Mesothelial cell of epicardium (in vitro differentiated cells): ENCODE measurements at regions not wholly inside any gene's neighbourhood (a gene's known extent, or its start where the extent isn't known, plus 50 kb on each side); places are given as distances from the start of the nearest gene placed in this dataset.

Source experiments
- DNase-seq, 2 experiments: peaks; one replicate each; pipeline ENCODE4 v3.0.0; 2021; ENCODE audit warnings: low spot score in 2 of 2; ENCODE audit not compliant: unreplicated experiment in 2 of 2
- H3K27ac Mint-ChIP-seq: 2 replicates; pipeline ENCODE4 v1.8.0; 2021; ENCODE audit warnings: mixed read lengths
- H3K27me3 Mint-ChIP-seq: 2 replicates; pipeline ENCODE4 v1.8.0; 2021; ENCODE audit warnings: low read depth, mixed read lengths
- H3K36me3 Mint-ChIP-seq: 2 replicates; pipeline ENCODE4 v1.8.0; 2021; ENCODE audit warnings: mixed read lengths
- H3K4me1 Mint-ChIP-seq: 2 replicates; pipeline ENCODE4 v1.8.0; 2021; ENCODE audit warnings: mixed read lengths
- H3K4me3 Mint-ChIP-seq: 2 replicates; pipeline ENCODE4 v1.8.0; 2021; ENCODE audit warnings: mild to moderate bottlenecking, moderate library complexity, mixed read lengths
- H3K9me3 Mint-ChIP-seq: 2 replicates; pipeline ENCODE4 v1.8.0; 2021; ENCODE audit warnings: mixed read lengths
- TF ChIP-seq, protein P1 (sequence below): fragments of 200-600 bp; sonication (generic); IDR thresholded peaks from one replicate; pipeline ENCODE4 v1.5.0; 2021; ENCODE audit warnings: antibody characterized with exemption; ENCODE audit not compliant: unreplicated experiment

DNA sequence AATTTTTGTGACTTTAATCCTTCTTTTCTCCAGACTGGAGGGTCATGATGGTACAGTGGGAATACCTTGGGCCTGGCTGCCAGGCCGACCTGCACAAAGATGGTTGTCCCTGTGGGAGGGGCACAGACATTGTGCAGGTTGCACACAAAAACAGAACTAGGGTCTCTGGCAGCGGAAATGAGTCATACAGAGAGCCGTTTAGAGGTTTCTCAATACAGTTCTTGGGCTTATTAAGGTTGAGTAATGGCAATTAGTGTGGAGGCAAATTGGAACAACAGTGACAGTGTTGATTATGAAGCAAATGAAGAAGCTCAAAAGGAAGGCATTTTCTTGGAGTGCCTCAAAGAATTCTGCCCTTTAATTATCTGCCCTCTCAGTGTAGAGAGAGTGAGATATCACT, 173.6 kb downstream of the TENT4A start:
- Mint-ChIP-seq H3K4me3 (no peak overlapping the region), H3K9me3 (peaks cover 50% of the 10 kb centered on the region), H3K4me1 (no peaks in the 10 kb centered on the region), H3K36me3 (no peaks in the 10 kb centered on the region), H3K27ac (no peak overlapping the region), H3K27me3 (no peaks in the 10 kb centered on the region)
- TF ChIP-seq, protein P1, sequence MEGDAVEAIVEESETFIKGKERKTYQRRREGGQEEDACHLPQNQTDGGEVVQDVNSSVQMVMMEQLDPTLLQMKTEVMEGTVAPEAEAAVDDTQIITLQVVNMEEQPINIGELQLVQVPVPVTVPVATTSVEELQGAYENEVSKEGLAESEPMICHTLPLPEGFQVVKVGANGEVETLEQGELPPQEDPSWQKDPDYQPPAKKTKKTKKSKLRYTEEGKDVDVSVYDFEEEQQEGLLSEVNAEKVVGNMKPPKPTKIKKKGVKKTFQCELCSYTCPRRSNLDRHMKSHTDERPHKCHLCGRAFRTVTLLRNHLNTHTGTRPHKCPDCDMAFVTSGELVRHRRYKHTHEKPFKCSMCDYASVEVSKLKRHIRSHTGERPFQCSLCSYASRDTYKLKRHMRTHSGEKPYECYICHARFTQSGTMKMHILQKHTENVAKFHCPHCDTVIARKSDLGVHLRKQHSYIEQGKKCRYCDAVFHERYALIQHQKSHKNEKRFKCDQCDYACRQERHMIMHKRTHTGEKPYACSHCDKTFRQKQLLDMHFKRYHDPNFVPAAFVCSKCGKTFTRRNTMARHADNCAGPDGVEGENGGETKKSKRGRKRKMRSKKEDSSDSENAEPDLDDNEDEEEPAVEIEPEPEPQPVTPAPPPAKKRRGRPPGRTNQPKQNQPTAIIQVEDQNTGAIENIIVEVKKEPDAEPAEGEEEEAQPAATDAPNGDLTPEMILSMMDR = no peak
- DNase-seq = no peak

DNA sequence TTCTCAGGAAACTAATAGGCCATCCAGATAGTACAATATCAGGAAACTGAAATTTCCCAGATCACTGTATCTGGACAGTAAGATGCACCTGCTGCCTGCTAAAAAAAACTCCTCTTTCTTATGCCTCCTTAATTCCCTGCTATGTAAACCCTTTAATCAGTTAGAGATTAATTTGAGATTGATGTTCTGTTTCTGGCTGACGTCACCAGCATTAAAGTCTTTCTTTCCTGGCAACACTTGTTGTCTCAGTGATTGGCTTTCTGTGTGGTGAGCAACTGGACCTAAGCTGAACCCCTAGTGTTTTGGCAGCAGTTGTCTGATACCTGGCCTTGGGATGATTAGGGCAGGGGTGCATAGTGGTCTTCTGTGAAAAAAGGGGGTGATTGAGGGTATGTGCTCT, 175.8 kb downstream of the TENT4A start:
- Mint-ChIP-seq H3K27me3 (no peaks in the 10 kb centered on the region), H3K27ac (no peak overlapping the region), H3K36me3 (no peaks in the 10 kb centered on the region), H3K4me3 (no peak overlapping the region), H3K9me3 (peaks cover 64% of the 10 kb centered on the region), H3K4me1 (no peaks in the 10 kb centered on the region)
- TF ChIP-seq, protein P1 = no peak
- no peak for DNase-seq

DNA sequence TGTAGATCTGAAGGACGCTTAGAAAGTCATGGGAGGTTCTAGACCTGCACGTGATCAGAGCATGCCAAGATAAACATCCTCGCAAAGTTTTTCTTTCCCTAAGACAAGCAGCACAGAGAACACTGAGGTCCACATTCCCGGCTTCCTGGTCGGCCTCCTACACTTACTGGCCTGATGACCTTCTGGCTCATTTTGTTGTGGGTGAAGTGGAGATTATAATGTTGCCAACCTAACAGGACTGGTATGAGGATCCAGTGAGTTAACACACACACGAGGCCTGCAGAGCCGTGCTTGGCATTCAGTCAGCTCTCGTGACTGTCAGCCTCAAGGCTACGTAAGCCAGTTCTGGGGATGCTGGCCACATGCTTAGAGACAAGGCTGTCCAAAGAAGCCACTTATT, 186.0 kb downstream of the TENT4A start:
- no peak overlapping the region for H3K27ac Mint-ChIP-seq
- no peaks in the 10 kb centered on the region for H3K36me3 Mint-ChIP-seq
- no peak for DNase-seq
- H3K4me3 Mint-ChIP-seq = no peak overlapping the region
- H3K9me3 Mint-ChIP-seq = peaks cover 25% of the 10 kb centered on the region
- TF ChIP-seq, protein P1 = no peak
- H3K27me3 Mint-ChIP-seq = no peaks in the 10 kb centered on the region
- H3K4me1 Mint-ChIP-seq = no peaks in the 10 kb centered on the region

DNA sequence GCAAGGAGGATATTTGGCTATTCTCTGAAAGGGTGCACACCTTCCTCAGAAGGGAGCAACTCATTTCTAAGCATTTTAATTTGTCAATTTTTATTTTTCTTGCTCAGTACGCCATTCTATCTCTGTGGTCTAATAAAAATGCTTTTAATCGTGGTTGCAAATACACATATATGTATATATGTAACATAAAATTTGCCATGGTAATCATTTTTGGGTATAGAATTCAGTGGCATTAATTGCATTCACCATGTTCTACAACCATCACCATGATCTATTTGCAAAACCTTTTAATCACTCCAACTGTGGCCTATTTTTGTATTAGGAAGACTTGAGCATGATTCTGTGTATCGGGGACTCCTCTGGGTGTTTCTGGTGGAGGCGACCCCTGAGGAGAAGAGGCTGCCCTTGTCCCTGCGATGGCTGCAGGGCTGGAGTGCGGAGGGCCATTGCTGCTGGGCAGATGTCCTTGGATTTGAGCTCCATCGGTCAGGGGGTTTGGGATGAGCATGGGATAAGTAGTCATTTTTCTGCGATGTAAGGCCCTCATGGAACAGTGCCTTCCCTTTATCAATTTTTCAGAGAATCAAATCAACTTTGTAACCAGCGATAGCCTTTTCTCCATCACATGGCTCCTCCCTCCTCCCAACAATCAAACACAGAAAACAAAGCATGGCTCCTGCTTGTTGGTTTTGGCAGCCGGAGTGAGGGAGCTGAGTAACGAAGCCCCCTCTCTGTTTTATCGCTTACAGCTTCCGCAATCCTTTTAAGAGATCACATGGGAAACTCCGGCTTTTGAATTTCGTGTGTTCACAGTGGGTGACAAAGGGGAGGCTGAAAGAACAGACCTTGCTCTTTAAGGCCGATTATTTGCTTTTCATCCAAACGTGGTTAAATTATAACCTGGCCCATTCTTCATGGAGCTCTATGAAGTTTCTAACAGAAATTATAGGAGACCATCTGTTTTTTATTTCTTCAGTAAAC, 187.3 kb downstream of the TENT4A start:
- H3K36me3 Mint-ChIP-seq = no peaks in the 10 kb centered on the region
- no peak for DNase-seq
- H3K4me1 Mint-ChIP-seq = no peaks in the 10 kb centered on the region
- TF ChIP-seq, protein P1 = no peak
- H3K9me3 Mint-ChIP-seq = peaks cover 25% of the 10 kb centered on the region
- H3K4me3 Mint-ChIP-seq = no peak overlapping the region
- no peak overlapping the region for H3K27ac Mint-ChIP-seq
- H3K27me3 Mint-ChIP-seq = no peaks in the 10 kb centered on the region

DNA sequence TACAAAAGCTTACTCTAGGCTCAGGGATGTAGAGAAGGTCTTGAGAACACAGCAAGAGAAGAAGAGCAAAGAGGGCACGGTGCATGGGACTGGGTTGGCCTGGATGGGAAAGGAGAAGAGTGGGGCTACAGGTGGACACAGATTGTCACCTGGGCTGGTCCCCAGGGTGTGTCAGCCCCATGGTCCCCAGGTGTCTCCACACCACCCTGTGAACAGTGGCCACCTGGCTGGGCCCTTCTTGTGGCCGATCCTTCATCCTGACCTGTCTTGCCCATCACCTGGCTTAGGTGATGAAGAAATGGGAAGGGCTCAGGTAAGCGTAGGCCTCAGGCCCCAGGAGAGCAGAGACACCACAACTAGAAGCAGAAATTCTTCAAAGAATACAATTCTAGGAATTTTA, 188.9 kb downstream of the TENT4A start:
- no peaks in the 10 kb centered on the region for H3K36me3 Mint-ChIP-seq

More for the DNA sequence above, 188.9 kb downstream of the TENT4A start:
- Mint-ChIP-seq H3K9me3 (peaks cover 19% of the 10 kb centered on the region), H3K4me1 (no peaks in the 10 kb centered on the region), H3K4me3 (no peak overlapping the region), H3K27me3 (no peaks in the 10 kb centered on the region), H3K27ac (no peak overlapping the region)
- TF ChIP-seq, protein P1 = no peak
- no peak for DNase-seq
